A673 (cell line): ENCODE measurements at regions not wholly inside any gene's neighbourhood (a gene's known extent, or its start where the extent isn't known, plus 50 kb on each side); places are given as distances from the start of the nearest gene placed in this dataset.

ENCODE experiments used
- CTCF ChIP-seq: fragments of 300-800, 200-600 bp; sonication (generic); conservative IDR thresholded peaks from 2 replicates; pipeline ENCODE4 v1.5.1; 2017; ENCODE audit warnings: low read depth, mild to moderate bottlenecking, antibody characterized with exemption, low read length, moderate library complexity, mixed read lengths
- EZH2 ChIP-seq: fragments of 200-600 bp; sonication (generic); IDR thresholded peaks from 2 replicates; pipeline ENCODE4 v1.6.1; 2017; ENCODE audit warnings: borderline replicate concordance, low read depth, mild to moderate bottlenecking, mixed read lengths, antibody characterized with exemption, low read length; ENCODE audit not compliant: poor library complexity, severe bottlenecking

GRCh38 chr10:109270173-109270572, 653.1 kb downstream of the XPNPEP1 start:
- TF ChIP-seq CTCF (no peak), EZH2 (no peak)
